HepG2 (cell line): ENCODE measurements at regions not wholly inside any gene's neighbourhood (a gene's known extent, or its start where the extent isn't known, plus 50 kb on each side); places are given as distances from the start of the nearest gene placed in this dataset.

Source experiments
- ATF3 ChIP-seq: sonication (generic); formaldehyde crosslinking; IDR thresholded peaks from 2 replicates; pipeline ENCODE4 v1.4.0; 2020; ENCODE audit warnings: missing genetic modification reagents
- CTCF ChIP-seq: sonication (generic); formaldehyde crosslinking; IDR thresholded peaks from 2 replicates; pipeline ENCODE4 v1.5.0; 2020; ENCODE audit warnings: mild to moderate bottlenecking, missing genetic modification reagents, moderate library complexity
- HOXA3 ChIP-seq: sonication (generic); formaldehyde crosslinking; IDR thresholded peaks from 2 replicates; pipeline ENCODE4 v1.5.0; 2020; ENCODE audit warnings: missing genetic modification reagents
- MXI1 ChIP-seq: IDR thresholded peaks from 3 replicates; pipeline ENCODE4 v1.6.1; 2012; ENCODE audit warnings: low read depth, low read length, inconsistent platforms, borderline replicate concordance
- POLR2A ChIP-seq, 2 experiments: IDR thresholded peaks; 2 replicates each; pipeline ENCODE4 v1.6.1; 2011; ENCODE audit warnings: low read depth in 2 of 2, low read length in 2 of 2, mild to moderate bottlenecking in 1 of 2, moderate library complexity in 1 of 2; ENCODE audit not compliant: insufficient read depth in 1 of 2
- SRSF1 ChIP-seq: fragments of 200-400 bp; formaldehyde crosslinking; optimal IDR thresholded peaks from 2 replicates; pipeline ENCODE3; 2017; ENCODE audit warnings: mild to moderate bottlenecking, low read depth, low read length, moderate library complexity
- ZNF33B ChIP-seq: sonication (generic); formaldehyde crosslinking; IDR thresholded peaks from 2 replicates; pipeline ENCODE4 v1.5.1; 2020; ENCODE audit warnings: mild to moderate bottlenecking, missing genetic modification reagents
- ZNF567 ChIP-seq: sonication (generic); formaldehyde crosslinking; IDR thresholded peaks from 2 replicates; pipeline ENCODE4 v1.8.1; 2023; ENCODE audit warnings: mild to moderate bottlenecking, missing genetic modification reagents, borderline replicate concordance

GRCh38 chr10:23611308-23612029 lies 172.6 kb downstream of the OTUD1 start:
- TF ChIP-seq HOXA3 (CRISPR knock-in tag) (no peak), ZNF33B (CRISPR knock-in tag) (no peak), ATF3 (CRISPR knock-in tag) (no peak), POLR2A (IDR thresholded peaks at IDR 0.05; ENCODE audit: insufficient read depth in 1 of 2, low read depth in 2 of 2, low read length in 2 of 2) (no peak), ZNF567 (no peak), CTCF (CRISPR knock-in tag) (no peak), SRSF1 (no peak), MXI1 (no peak)
